Endothelial cell of umbilical vein (primary cell): ENCODE measurements at regions not wholly inside any gene's neighbourhood (a gene's known extent, or its start where the extent isn't known, plus 50 kb on each side); places are given as distances from the start of the nearest gene placed in this dataset.

Source experiments
- BruUV-seq: library from RNA; stranded (reverse); fragments of 400-500 nt; replicated peaks from 2 replicates; lab custom pipeline; 2021; lab: Mats Ljungman, UMichigan
- CTCF ChIA-PET: fragments of 300-600, 350-600 bp; sonication (Branson Sonifier 250); formaldehyde crosslinking; loops from one replicate; lab custom pipeline; 2021; ENCODE audit warnings: antibody characterized with exemption, inconsistent platforms; lab: Charles Lee
- POLR2A ChIA-PET: fragments of 300-600, 350-600 bp; sonication (Branson Sonifier 250); formaldehyde crosslinking; loops from one replicate; lab custom pipeline; 2021; ENCODE audit warnings: antibody characterized with exemption, inconsistent platforms; lab: Charles Lee
- DNase-seq: peaks from one replicate; pipeline ENCODE4 v3.0.0-alpha.2; 2011; ENCODE audit warnings: low read depth, low spot score
- FAIRE-seq: peaks from 2 replicates; lab custom pipeline; 2011; peaks lifted over from hg19 to GRCh38; lab: Jason Lieb, UNC
- H2AFZ ChIP-seq: 2 replicates; pipeline ENCODE4 v1.6.0; 2012; ENCODE audit warnings: low read depth, low read length, control low read depth, inconsistent platforms
- H3K27ac ChIP-seq: 2 replicates; pipeline ENCODE4 v1.5.1; 2011; ENCODE audit warnings: low read depth, mild to moderate bottlenecking, control low read depth, low read length, moderate library complexity; ENCODE audit not compliant: insufficient read depth
- H3K27me3 ChIP-seq, 2 experiments: 2 replicates each; pipeline versions ENCODE4 v1.6.0 to v1.6.1; 2011; ENCODE audit warnings: low read length in 2 of 2, mixed read lengths in 1 of 2; ENCODE audit not compliant: control insufficient read depth in 2 of 2, insufficient read depth in 2 of 2
- H3K36me3 ChIP-seq, 2 experiments: 2 replicates in 1 of 2; 3 replicates in 1 of 2; pipeline ENCODE4 v1.5.1; 2011; ENCODE audit warnings: low read length in 2 of 2, mild to moderate bottlenecking in 1 of 2, moderate library complexity in 1 of 2; ENCODE audit not compliant: control insufficient read depth in 2 of 2, insufficient read depth in 2 of 2; ENCODE audit errors: extremely low read depth in 1 of 2
- H3K4me1 ChIP-seq: 3 replicates; pipeline ENCODE4 v1.5.1; 2011; ENCODE audit warnings: mild to moderate bottlenecking, low read length; ENCODE audit not compliant: control insufficient read depth, insufficient read depth; ENCODE audit errors: extremely low read depth
- H3K4me2 ChIP-seq: 2 replicates; pipeline ENCODE4 v1.6.1; 2011; ENCODE audit warnings: low read length, control low read depth, mixed read lengths; ENCODE audit not compliant: insufficient read depth
- H3K4me3 ChIP-seq, 3 experiments: fragments of 200-600 bp in 1 of 3; sonication (generic), shearing (Covaris generic) in 1 of 3; replicated peaks in 1 of 3; 2 replicates each; pipeline ENCODE4 v1.5.1; 2011 to 2016; ENCODE audit warnings: control low read depth in 3 of 3, low read length in 3 of 3, mild to moderate bottlenecking in 2 of 3, inconsistent platforms in 1 of 3, low read depth in 1 of 3, moderate library complexity in 1 of 3; ENCODE audit not compliant: insufficient read depth in 1 of 3
- H3K79me2 ChIP-seq: 2 replicates; pipeline ENCODE4 v1.6.0; 2012; ENCODE audit warnings: low read length, inconsistent platforms; ENCODE audit not compliant: control insufficient read depth, insufficient read depth
- H3K9ac ChIP-seq: replicated peaks from 2 replicates; pipeline ENCODE3; 2011; ENCODE audit warnings: low read length, control low read depth; ENCODE audit not compliant: insufficient read depth; ENCODE audit errors: extremely low read depth
- H3K9me1 ChIP-seq: replicated peaks from 3 replicates; pipeline ENCODE4 v1.6.0; 2011; ENCODE audit warnings: mild to moderate bottlenecking, low read length; ENCODE audit not compliant: control insufficient read depth, insufficient read depth; ENCODE audit errors: extremely low read depth
- H3K9me3 ChIP-seq: replicated peaks from 2 replicates; pipeline ENCODE4 v1.5.1; 2012; ENCODE audit warnings: low read length, inconsistent platforms; ENCODE audit not compliant: control insufficient read depth, insufficient read depth
- H4K20me1 ChIP-seq: replicated peaks from 2 replicates; pipeline ENCODE3; 2011; ENCODE audit warnings: mild to moderate bottlenecking, low read length; ENCODE audit not compliant: control insufficient read depth, insufficient read depth; ENCODE audit errors: extremely low read depth
- EZH2 ChIP-seq: IDR thresholded peaks from 2 replicates; pipeline ENCODE4 v1.6.1; 2012; ENCODE audit warnings: borderline replicate concordance, low read depth, mild to moderate bottlenecking, moderate library complexity, low read length, inconsistent platforms; ENCODE audit not compliant: severe bottlenecking
- FOS ChIP-seq: IDR thresholded peaks from 2 replicates; pipeline ENCODE4 v1.6.1; 2011; ENCODE audit warnings: mild to moderate bottlenecking, low read length, moderate library complexity, borderline replicate concordance; ENCODE audit not compliant: insufficient read depth
- GATA2 ChIP-seq: IDR thresholded peaks from 2 replicates; pipeline ENCODE4 v1.7.0; 2011; ENCODE audit warnings: low read depth, mild to moderate bottlenecking, moderate library complexity, mixed read lengths, low read length; ENCODE audit not compliant: insufficient read length, insufficient read depth
- JUN ChIP-seq: IDR thresholded peaks from 2 replicates; pipeline ENCODE4 v1.6.1; 2011; ENCODE audit warnings: borderline replicate concordance, low read depth; ENCODE audit not compliant: insufficient read length, insufficient read depth
- MYC ChIP-seq: IDR thresholded peaks from one replicate; pipeline ENCODE4 v1.6.1; 2011; ENCODE audit warnings: mild to moderate bottlenecking, low read depth, low read length
- POLR2A ChIP-seq: IDR thresholded peaks from 2 replicates; pipeline ENCODE4 v1.6.1; 2012; ENCODE audit warnings: low read depth, mild to moderate bottlenecking, control low read depth, low read length
- POLR2AphosphoS5 ChIP-seq: IDR thresholded peaks from 2 replicates; pipeline ENCODE4 v1.6.1; 2012; ENCODE audit warnings: low read depth, mild to moderate bottlenecking, control low read depth, low read length, moderate library complexity; ENCODE audit not compliant: insufficient read depth
- dilution Hi-C: fragments of 300-500 bp; cut with MboI; formaldehyde crosslinking; loops from one replicate; pipeline ENCODE4 v1.15.0; 2019; ENCODE audit warnings: low sequenced_read_pairs; ENCODE audit not compliant: extremely low pct_ligation_motif_present
- intact Hi-C: fragments of 100-400 bp; cut with micrococcal nuclease; formaldehyde crosslinking; loops from one replicate; pipeline ENCODE4 v1.10.0; 2022
- TF ChIP-seq, protein P1 (sequence below), 2 donors: IDR thresholded peaks; 1 replicate in 1 of 2; 2 replicates in 1 of 2; pipeline ENCODE4 v1.5.1; 2011; ENCODE audit warnings: low read length in 2 of 2, mild to moderate bottlenecking in 2 of 2, moderate library complexity in 2 of 2, control low read depth in 1 of 2, inconsistent platforms in 1 of 2, low read depth in 1 of 2; ENCODE audit not compliant: insufficient read depth in 1 of 2; ENCODE audit errors: extremely low read depth in 1 of 2
- TF ChIP-seq, protein P2 (sequence below): IDR thresholded peaks from 2 replicates; pipeline ENCODE4 v1.6.1; 2011; ENCODE audit not compliant: insufficient read depth, insufficient read length

DNA sequence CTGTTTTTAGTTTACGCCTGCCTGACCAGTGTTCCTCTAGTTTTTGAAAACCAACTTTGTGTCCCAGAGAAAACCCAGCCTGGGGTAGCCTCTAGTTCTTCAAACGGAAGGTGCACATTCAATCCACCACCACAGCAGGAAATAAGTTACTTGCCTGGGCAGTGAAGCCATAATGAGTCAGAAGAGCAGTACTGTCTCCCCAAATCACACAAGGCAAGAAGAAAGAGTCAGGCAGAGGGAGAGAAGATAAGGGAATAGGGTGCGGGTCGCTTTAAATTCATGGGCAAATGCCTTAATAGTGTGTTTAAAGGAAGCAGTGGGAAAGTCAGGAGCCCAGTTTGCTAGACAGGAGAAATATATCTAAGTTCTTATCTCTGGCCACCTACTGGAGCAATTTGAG lies 333.8 kb upstream of the GRIA3 start:
- Histone ChIP-seq H3K79me2 (no peaks in the 10 kb centered on the region), H3K4me2 (no peak overlapping the region), H4K20me1 (no peaks in the 10 kb centered on the region), H3K9me3 (no peaks in the 10 kb centered on the region), H2AFZ (no peak overlapping the region), H3K4me1 (no peaks in the 10 kb centered on the region), H3K9me1 (no peaks in the 10 kb centered on the region), H3K9ac (no peak overlapping the region), H3K27ac (no peak overlapping the region), H3K36me3 (no peaks in the 10 kb centered on the region), H3K4me3 (no peak overlapping the region), H3K27me3 (no peaks in the 10 kb centered on the region)
- POLR2A ChIA-PET = no interaction called here
- DNase-seq = no peak
- no peak for FAIRE-seq
- intact Hi-C loops (no loop called here), dilution Hi-C loops (no loop called here)
- CTCF ChIA-PET = no interaction called here
- BruUV-seq = no TSS peak
- TF ChIP-seq, protein P1, sequence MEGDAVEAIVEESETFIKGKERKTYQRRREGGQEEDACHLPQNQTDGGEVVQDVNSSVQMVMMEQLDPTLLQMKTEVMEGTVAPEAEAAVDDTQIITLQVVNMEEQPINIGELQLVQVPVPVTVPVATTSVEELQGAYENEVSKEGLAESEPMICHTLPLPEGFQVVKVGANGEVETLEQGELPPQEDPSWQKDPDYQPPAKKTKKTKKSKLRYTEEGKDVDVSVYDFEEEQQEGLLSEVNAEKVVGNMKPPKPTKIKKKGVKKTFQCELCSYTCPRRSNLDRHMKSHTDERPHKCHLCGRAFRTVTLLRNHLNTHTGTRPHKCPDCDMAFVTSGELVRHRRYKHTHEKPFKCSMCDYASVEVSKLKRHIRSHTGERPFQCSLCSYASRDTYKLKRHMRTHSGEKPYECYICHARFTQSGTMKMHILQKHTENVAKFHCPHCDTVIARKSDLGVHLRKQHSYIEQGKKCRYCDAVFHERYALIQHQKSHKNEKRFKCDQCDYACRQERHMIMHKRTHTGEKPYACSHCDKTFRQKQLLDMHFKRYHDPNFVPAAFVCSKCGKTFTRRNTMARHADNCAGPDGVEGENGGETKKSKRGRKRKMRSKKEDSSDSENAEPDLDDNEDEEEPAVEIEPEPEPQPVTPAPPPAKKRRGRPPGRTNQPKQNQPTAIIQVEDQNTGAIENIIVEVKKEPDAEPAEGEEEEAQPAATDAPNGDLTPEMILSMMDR (IDR thresholded peaks at IDR 0.05; ENCODE audit: extremely low read depth in 1 of 2, insufficient read depth in 1 of 2, low read depth in 1 of 2, low read length in 2 of 2) = no peak
- no peak for TF ChIP-seq POLR2A
- no peak for TF ChIP-seq GATA2
- no peak for TF ChIP-seq POLR2AphosphoS5
- no peak for TF ChIP-seq EZH2
- TF ChIP-seq MYC = no peak

DNA sequence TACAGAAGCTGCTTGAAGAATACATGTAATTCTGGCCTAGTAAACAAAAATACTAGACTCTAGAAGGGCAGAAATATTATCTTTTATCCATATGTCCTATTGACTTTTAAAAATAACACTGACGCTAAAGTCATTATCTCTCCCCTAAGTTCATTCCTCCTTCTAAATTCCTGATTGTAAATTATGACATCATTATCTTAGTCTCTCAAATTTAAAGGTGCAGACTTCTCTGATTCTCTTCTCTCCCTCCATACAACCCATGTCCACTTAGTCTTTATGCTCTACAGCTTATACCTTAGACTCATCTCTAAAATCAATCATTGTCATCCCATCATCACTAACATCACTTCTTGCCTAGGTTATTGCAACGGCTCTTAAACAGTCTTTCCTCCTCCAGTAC lies 327.9 kb upstream of the GRIA3 start:
- Histone ChIP-seq H3K4me1 (no peaks in the 10 kb centered on the region), H2AFZ (no peak overlapping the region), H3K79me2 (no peaks in the 10 kb centered on the region), H4K20me1 (no peaks in the 10 kb centered on the region), H3K9ac (no peak overlapping the region), H3K36me3 (no peaks in the 10 kb centered on the region), H3K27ac (no peak overlapping the region), H3K4me3 (no peak overlapping the region), H3K9me1 (no peaks in the 10 kb centered on the region), H3K4me2 (no peak overlapping the region), H3K9me3 (no peaks in the 10 kb centered on the region), H3K27me3 (no peaks in the 10 kb centered on the region)
- TF ChIP-seq POLR2A = no peak
- no peak for TF ChIP-seq MYC
- TF ChIP-seq, protein P1 (IDR thresholded peaks at IDR 0.05; ENCODE audit: extremely low read depth in 1 of 2, insufficient read depth in 1 of 2, low read depth in 1 of 2, low read length in 2 of 2) = no peak
- TF ChIP-seq POLR2AphosphoS5 = no peak
- TF ChIP-seq, protein P2, sequence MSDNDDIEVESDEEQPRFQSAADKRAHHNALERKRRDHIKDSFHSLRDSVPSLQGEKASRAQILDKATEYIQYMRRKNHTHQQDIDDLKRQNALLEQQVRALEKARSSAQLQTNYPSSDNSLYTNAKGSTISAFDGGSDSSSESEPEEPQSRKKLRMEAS = no peak
- no peak for TF ChIP-seq JUN
- TF ChIP-seq FOS = no peak
- TF ChIP-seq GATA2 = no peak
- no peak for TF ChIP-seq EZH2
- dilution Hi-C loops = no loop called here
- intact Hi-C loops = no loop called here
- POLR2A ChIA-PET = no interaction called here
- no peak for DNase-seq
- FAIRE-seq = no peak
- CTCF ChIA-PET = no interaction called here
- BruUV-seq = no TSS peak
